HG03045 (cell line): ENCODE measurements at regions not wholly inside any gene's neighbourhood (a gene's known extent, or its start where the extent isn't known, plus 50 kb on each side); places are given as distances from the start of the nearest gene placed in this dataset.

Source experiments
- ATAC-seq: cut with Tn5 transposase; IDR thresholded peaks from one replicate; pipeline ENCODE4 v1.9.1; 2021; ENCODE audit warnings: mild to moderate bottlenecking, moderate library complexity; ENCODE audit not compliant: unreplicated experiment

DNA sequence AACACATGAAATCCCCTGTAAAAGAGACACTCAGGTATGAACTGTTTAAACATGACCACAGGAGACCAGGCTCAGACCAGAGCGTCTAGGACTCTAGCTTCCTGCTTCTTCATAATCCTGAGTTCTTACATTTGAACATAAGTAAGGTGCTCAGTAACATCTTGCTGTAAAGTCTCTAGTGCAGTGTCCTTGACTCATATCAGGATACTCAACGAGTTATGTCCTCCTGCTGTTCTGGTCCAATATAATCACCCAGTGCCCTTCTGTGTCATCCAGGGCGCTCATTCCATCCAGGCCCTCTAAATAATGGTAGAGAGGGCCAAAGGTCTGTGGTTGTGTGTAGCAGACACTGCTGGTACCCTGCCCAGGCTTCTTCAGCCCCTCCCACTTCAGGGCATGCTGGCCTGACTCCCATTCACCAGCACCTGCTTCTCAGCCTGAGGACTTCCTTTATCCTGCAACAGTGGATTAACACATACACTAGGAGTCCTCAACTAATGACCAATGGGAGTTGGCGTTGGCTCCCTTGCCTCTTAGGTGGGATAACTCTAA lies 66.8 kb upstream of the MOCS1 start:
- no peak for ATAC-seq

DNA sequence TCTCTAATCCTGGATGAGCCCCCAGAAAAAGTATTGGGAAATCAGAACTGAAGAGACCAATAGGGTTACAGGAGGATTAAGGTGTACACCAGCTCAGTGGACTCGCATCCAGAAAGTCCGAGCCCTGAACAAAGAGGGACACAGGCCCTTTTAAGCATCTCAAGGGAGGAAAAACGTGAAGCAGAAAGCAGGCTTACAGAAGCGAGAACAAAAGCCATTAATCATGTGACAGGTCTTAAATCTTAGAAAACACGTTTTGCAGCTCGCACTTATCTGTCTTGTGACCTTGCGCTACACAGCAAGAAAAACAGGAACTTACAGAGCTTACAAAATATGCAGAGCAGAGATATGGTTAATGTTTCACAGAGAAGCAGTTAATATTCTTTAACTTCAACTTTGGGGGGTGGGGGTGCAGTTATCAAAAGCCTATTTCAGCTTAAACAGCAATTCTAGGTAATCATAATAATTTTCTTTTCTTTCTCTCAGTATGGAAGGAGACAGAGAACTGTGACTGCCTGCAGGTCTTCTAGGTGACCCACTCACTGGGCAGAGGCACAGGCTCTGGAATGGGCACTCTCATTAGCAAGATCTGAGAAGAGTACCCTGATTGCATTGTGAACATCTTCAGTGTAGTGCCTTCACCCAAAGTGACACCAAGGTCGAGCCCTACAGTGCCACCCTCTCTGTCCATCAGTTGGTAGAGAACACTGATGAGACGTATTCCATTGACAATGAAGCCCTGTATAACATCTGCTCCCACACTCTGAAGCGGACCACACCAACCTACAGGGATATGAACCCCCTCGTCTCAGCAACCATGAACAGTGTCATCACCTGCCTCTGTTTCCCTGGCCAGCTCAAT lies 65.0 kb upstream of the MOCS1 start:
- no peak for ATAC-seq

- no peak for ATAC-seq
These were observed 63.9 kb upstream of the MOCS1 start for GRCh38 chr6:39998126-39998525.

DNA sequence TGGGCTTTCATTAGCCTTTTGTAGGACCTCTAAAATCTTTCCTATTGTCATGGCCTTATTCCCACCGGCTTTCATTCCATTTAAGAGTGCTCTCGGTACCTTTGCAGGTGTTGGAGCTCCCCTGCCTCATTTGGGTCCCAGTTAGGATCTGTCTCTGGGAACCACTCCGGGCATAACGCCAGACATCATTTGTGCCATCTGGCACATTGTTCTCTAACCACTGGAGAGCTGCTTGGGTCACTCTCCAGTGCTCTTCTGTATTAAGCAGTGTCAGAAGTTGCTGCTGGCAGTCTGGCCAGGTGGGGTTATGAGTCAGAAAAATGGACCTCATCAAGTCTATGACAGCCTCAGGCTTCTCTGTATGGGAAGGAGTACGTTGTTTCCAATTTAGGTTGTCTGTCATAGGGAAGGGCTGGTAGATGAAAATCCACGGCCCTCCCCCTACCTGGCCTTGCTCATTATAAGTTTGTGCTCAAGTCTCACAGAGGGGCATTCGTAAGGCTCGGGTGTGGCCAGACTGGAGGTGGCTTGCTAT lies 62.9 kb upstream of the MOCS1 start:
- ATAC-seq = no peak

- no peak for ATAC-seq
These were observed 61.4 kb upstream of the MOCS1 start for GRCh38 chr6:39995633-39996032.

- no peak for ATAC-seq
These were observed 58.8 kb upstream of the MOCS1 start for GRCh38 chr6:39992861-39993622.
